Esophagus mucosa (tissue), 1 donor: ENCODE measurements at regions not wholly inside any gene's neighbourhood (a gene's known extent, or its start where the extent isn't known, plus 50 kb on each side); places are given as distances from the start of the nearest gene placed in this dataset.

Source experiments
- ATAC-seq: fragments of 200-7000 bp; cut with Tn5 transposase; one replicate; pipeline ENCODE4 v1.9.1; 2020
- donor health status: DM: yes; HTN: yes; CAD: no.

GRCh38 chr16:73172241-73172972 is 124.5 kb upstream of the ZFHX3 start:
- peak; percentile 26 for ATAC-seq

GRCh38 chr16:73171901-73172240 is 123.9 kb upstream of the ZFHX3 start:
- no peak for ATAC-seq

GRCh38 chr16:73171380-73171779 is 123.5 kb upstream of the ZFHX3 start:
- ATAC-seq, result no peak

DNA sequence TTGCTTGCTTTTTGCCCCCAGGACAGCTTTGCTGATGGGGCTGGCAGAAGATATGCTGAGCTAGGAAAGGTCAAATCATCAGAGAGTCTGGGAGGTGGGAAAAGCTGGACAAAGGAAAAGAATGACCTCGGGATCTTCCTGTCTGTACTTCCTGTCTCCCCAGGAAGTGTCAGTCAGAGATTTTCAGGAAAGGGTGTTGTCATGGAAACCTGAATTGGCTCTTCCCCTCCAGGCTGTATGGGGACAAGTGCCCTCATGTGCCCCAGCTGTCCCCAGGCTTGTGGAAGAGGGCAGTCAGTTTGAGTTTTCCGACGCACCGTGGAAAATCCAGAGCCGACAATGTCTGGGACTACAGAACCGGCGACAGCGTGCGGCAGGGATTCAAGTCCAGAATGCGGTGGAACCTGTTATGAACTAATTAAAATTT is 122.7 kb upstream of the ZFHX3 start:
- no peak for ATAC-seq

- ATAC-seq, result no peak
These were observed 119.1 kb upstream of the ZFHX3 start for GRCh38 chr16:73166947-73167550.

DNA sequence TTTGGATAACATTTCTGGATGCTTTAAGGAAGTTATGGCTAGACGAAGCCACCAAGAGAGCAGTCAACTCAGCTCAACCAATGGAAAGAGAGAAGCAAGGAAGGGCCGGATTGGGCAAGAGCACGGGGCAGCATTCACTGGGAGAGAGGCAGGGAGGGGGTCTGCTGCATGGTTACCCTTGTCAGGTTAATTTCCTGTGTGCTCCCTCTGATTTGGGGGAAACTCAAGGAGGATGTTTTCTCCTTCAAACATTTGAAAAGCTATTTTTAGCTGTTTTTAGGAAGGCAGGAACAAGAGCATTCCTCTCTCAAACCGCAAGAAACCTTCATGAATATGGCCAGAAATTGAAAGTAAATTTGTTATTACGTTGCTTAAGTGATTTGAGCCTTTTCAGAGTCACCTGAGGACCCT is 118.5 kb upstream of the ZFHX3 start:
- ATAC-seq, result no peak

GRCh38 chr16:73163238-73163815 is 115.4 kb upstream of the ZFHX3 start:
- no peak for ATAC-seq

- ATAC-seq, result no peak
These were observed 114.0 kb upstream of the ZFHX3 start for GRCh38 chr16:73161977-73162376.

DNA sequence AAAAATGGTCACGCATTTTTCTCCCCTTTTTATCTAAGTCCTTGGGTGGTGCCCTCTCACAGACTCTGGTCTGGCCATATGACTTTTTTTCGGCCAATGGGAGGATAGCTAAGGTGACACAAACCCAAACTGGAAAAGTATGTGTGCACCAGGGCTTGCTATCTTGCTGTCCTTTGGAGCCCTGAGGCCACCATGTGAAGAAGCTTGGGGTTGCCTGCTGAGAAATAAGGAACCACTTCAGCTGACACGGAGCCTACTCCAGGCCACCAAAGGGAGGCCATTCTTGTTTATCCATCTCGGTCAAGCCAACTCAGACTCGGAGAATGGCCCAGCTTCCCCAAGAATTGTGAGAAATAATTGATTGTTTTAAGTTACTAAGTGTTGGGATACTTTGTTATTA is 111.4 kb upstream of the ZFHX3 start:
- no peak for ATAC-seq

- no peak for ATAC-seq
These were observed 109.9 kb upstream of the ZFHX3 start for GRCh38 chr16:73157861-73158260.

DNA sequence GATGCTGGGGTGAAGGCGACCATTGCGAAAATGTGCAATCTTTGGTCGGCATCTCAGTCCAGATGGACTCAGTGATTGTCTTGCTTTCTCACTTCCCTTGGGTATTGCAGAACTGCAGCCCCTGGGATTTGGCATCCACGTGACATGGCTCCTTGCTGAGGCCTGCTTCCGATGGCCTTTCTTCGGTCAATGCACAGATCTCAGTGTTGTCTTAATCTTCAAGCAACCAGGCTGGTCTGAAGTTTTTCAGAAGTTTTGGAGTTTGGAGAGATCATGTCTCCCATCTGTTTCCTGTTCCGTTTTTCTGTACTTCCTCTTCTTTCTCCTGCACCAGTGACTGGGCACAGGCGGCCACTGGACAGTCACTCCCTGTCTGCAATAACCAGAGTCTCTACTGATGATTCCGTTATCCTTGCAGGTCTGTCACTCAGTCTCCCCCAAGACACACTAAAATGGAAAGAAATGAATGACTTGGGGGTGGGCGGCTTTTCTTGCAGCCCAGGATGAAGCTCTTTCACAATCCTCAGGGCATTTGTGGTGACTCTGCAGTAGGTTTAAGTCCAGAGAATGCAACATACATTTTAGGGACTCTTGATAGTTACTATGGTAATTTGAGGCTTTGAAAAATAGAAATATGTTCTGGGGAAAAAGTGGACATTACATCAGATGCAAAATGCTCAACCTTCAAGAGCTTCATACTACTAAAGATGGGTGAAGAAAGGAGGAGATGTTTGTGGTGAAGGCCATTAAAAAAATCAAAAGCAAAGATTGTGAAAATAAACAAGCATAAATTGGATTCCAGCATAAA is 106.3 kb upstream of the ZFHX3 start:
- ATAC-seq, result no peak

DNA sequence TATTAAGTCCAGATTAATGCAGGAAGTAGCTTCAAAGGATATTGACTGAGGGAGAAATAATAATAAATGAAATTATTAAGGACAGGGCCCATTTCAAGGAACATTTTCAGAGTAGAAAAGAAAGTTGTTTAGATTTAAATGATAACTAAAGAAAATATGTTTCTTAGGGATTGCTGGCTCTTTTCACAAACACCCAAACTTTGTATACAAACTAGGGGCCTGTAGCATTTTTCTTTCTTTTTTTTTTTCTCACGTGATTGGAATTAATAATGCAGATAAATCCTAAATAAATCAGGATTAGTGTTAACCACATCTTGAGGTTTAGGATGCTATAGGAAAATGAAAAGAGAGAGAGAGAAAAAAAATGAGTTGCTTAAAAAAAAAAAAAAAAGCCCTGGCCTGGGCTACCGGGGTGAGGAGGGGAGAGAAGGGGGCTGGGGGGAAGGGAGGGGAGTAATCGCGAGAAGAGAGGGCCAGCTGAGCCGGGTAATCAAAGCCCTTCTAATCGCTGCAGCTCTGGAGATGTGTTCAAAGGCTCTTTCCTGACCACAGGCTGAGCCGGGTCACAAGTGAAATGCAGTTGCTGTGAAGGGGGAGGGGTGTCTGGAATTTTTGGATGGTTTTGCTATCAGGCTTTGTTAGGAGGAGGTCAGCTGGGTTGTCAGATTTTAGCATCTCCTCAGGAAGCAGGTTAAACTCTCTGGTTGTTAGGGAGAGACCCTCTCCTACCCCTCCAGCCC is 104.6 kb upstream of the ZFHX3 start:
- ATAC-seq, result no peak

- ATAC-seq, result no peak
These were observed 104.0 kb upstream of the ZFHX3 start for GRCh38 chr16:73151941-73152340.

DNA sequence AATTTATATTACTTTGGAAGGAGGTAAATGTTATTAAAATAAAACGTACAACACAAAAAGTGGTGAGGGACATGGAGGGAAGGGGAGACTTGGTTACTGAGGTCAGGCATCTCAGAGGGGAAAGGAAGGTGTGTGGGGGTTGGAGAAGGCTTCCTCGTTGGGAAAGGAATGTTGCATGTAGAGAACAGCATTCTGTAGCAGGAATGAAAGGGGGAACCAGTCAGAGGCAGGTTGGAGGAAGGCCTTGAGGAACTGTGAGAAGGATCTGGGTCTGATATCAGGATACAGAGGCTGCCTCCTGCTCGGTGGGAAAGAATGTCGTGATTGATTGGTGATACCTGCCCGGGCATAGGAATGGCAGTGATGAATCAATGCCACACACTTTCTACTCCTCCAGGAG is 103.3 kb upstream of the ZFHX3 start:
- ATAC-seq, result no peak

DNA sequence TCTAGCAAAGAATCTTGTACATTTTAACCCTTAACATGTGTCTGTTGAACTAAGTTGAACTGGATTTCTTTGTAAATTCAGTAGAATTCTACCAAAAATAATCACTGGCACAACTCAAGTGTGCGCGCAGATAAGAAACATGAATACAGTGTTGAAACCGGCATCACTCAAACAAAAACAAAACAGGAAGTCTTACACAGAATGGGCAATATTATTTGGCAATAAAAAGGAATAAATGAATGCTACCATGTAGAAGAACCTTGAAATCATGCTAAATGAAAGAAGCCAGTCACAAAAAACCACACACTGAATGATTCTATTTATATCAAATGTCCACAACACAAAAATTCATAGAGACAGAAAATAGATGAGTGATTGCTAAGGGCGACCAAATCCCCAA is 102.9 kb upstream of the ZFHX3 start:
- no peak for ATAC-seq

- ATAC-seq, result no peak
These were observed 101.4 kb upstream of the ZFHX3 start for GRCh38 chr16:73149334-73149733.

GRCh38 chr16:73147958-73148357 is 100.0 kb upstream of the ZFHX3 start:
- no peak for ATAC-seq

GRCh38 chr16:73145166-73145880 is 97.4 kb upstream of the ZFHX3 start:
- ATAC-seq, result no peak

DNA sequence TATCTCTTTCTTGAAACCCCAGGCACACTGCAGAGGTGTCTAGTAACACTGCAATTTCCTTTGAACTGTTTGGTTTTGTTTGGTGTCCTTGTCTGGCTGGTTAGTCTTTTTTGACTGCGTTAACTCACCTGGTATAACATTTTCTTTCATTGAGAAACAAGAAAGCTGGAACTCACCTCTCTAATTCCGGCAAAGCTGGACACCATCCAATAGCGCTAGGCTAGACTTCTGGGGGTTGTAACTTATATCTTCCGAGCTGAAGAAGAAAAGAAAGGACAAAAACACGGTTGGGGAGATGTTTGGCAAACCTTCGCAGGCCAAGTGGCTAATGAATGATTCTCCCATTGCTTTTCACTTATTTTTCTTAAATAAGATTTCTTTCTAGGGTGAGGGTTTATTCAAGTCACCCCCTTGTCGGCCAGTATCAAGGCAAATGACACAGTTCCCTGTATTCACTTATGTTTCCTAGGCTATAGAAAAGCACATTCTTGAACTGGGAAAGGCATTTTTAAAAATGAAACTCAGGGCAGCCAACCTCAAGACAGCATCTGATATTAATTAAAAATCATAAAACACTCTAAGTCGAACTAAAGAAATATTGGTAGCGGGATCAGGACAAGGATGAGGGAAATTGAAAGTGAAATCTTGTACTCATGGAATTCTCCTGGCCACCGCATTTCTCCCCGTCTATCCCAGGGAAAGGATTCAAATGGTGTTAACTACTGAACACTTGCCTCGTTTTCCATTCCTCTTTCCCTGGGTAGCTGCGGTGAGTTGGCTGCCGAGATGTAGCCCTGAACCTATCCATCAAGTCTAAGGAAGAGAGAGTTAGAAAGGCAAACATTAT is 95.9 kb upstream of the ZFHX3 start:
- ATAC-seq, result no peak

- no peak for ATAC-seq
These were observed 95.1 kb upstream of the ZFHX3 start for GRCh38 chr16:73143002-73143401.
